CD4-positive, CD25-positive, alpha-beta regulatory T cell (primary cell): ENCODE measurements at regions not wholly inside any gene's neighbourhood (a gene's known extent, or its start where the extent isn't known, plus 50 kb on each side); places are given as distances from the start of the nearest gene placed in this dataset.

Experiments
- ATAC-seq, 2 donors: fragments of 150-1000 bp; cut with Tn5 transposase; one replicate each; pipeline ENCODE4 v1.10.0; 2021; ENCODE audit warnings: low read depth in 2 of 2, moderate number of reproducible peaks in 2 of 2, moderate library complexity in 1 of 2
- DNase-seq, 3 donors: peaks; one replicate each; pipeline versions ENCODE4 v3.0.0 to v3.0.0-alpha.2; 2012 to 2022; ENCODE audit warnings: mixed read lengths in 1 of 3
- H3K27ac ChIP-seq: one replicate; pipeline ENCODE4 v1.7.0; 2013; ENCODE audit warnings: mild to moderate bottlenecking, low read length; ENCODE audit not compliant: insufficient read depth, poor library complexity, severe bottlenecking
- H3K27me3 ChIP-seq: one replicate; pipeline ENCODE4 v1.7.0; 2013; ENCODE audit warnings: low read length; ENCODE audit not compliant: control insufficient read depth, insufficient read depth
- H3K36me3 ChIP-seq: one replicate; pipeline ENCODE4 v1.7.0; 2013; ENCODE audit warnings: mild to moderate bottlenecking, low read length, moderate library complexity; ENCODE audit not compliant: control insufficient read depth, insufficient read depth
- H3K4me1 ChIP-seq: 2 replicates; pipeline ENCODE4 v1.7.0; 2013; ENCODE audit warnings: mild to moderate bottlenecking, low read length; ENCODE audit not compliant: insufficient read depth, control insufficient read depth, poor library complexity, severe bottlenecking
- H3K4me3 ChIP-seq: one replicate; pipeline ENCODE4 v1.7.0; 2013; ENCODE audit warnings: low read depth, mild to moderate bottlenecking, low read length, moderate library complexity
- H3K9me3 ChIP-seq, 2 experiments: 1 replicate in 1 of 2; 2 replicates in 1 of 2; pipeline ENCODE4 v1.7.0; 2013; ENCODE audit warnings: low read length in 2 of 2, mild to moderate bottlenecking in 1 of 2, moderate library complexity in 1 of 2; ENCODE audit not compliant: control insufficient read depth in 2 of 2
- H3K27ac Mint-ChIP-seq, 3 donors: one replicate each; pipeline ENCODE4 v1.8.0; 2020 to 2022; ENCODE audit warnings: mild to moderate bottlenecking in 3 of 3, mixed read lengths in 3 of 3, moderate library complexity in 2 of 3
- H3K27me3 Mint-ChIP-seq: one replicate; pipeline ENCODE4 v1.8.0; 2022; ENCODE audit warnings: mild to moderate bottlenecking, mixed read lengths
- H3K36me3 Mint-ChIP-seq: one replicate; pipeline ENCODE4 v1.8.0; 2020; ENCODE audit warnings: mixed read lengths
- H3K4me1 Mint-ChIP-seq, 4 donors: one replicate each; pipeline ENCODE4 v1.8.0; 2020 to 2022; ENCODE audit warnings: mixed read lengths in 4 of 4, mild to moderate bottlenecking in 1 of 4
- H3K4me3 Mint-ChIP-seq, 4 donors: one replicate each; pipeline ENCODE4 v1.8.0; 2020 to 2022; ENCODE audit warnings: mild to moderate bottlenecking in 4 of 4, mixed read lengths in 4 of 4, moderate library complexity in 3 of 4
- H3K9me3 Mint-ChIP-seq, 7 donors: one replicate each; pipeline ENCODE4 v1.8.0; 2020 to 2022; ENCODE audit warnings: mixed read lengths in 7 of 7, mild to moderate bottlenecking in 3 of 7, moderate library complexity in 2 of 7

GRCh38 chr18:2411381-2411960, 159.8 kb downstream of the METTL4 start:
- no peaks in the 10 kb centered on the region for H3K4me1 ChIP-seq
- Mint-ChIP-seq H3K4me1 (no peaks in the 10 kb centered on the region), H3K27me3 (peaks cover 14% of the 10 kb centered on the region), H3K4me3 (no peak overlapping the region), H3K27ac (no peak overlapping the region), H3K36me3 (no peaks in the 10 kb centered on the region), H3K9me3 (peaks cover 0 to 2% (median 0%) of the 10 kb centered on the region in 7 donors)
- no peak overlapping the region for H3K27ac ChIP-seq
- H3K9me3 ChIP-seq = no peaks in the 10 kb centered on the region
- DNase-seq (no peak), ATAC-seq (no peak)
- no peaks in the 10 kb centered on the region for H3K27me3 ChIP-seq
- H3K36me3 ChIP-seq = no peaks in the 10 kb centered on the region
- no peak overlapping the region for H3K4me3 ChIP-seq

GRCh38 chr18:2412281-2412680, 159.0 kb downstream of the METTL4 start:
- Mint-ChIP-seq H3K4me1 (no peaks in the 10 kb centered on the region), H3K27ac (no peak overlapping the region), H3K36me3 (no peaks in the 10 kb centered on the region), H3K4me3 (no peak overlapping the region), H3K9me3 (peaks cover 0 to 2% (median 0%) of the 10 kb centered on the region in 7 donors), H3K27me3 (peaks cover 14% of the 10 kb centered on the region)
- DNase-seq (no peak), ATAC-seq (no peak)
- H3K27me3 ChIP-seq = no peaks in the 10 kb centered on the region
- no peaks in the 10 kb centered on the region for H3K4me1 ChIP-seq
- H3K36me3 ChIP-seq = no peaks in the 10 kb centered on the region
- H3K27ac ChIP-seq = no peak overlapping the region
- no peaks in the 10 kb centered on the region for H3K9me3 ChIP-seq
- H3K4me3 ChIP-seq = no peak overlapping the region

DNA sequence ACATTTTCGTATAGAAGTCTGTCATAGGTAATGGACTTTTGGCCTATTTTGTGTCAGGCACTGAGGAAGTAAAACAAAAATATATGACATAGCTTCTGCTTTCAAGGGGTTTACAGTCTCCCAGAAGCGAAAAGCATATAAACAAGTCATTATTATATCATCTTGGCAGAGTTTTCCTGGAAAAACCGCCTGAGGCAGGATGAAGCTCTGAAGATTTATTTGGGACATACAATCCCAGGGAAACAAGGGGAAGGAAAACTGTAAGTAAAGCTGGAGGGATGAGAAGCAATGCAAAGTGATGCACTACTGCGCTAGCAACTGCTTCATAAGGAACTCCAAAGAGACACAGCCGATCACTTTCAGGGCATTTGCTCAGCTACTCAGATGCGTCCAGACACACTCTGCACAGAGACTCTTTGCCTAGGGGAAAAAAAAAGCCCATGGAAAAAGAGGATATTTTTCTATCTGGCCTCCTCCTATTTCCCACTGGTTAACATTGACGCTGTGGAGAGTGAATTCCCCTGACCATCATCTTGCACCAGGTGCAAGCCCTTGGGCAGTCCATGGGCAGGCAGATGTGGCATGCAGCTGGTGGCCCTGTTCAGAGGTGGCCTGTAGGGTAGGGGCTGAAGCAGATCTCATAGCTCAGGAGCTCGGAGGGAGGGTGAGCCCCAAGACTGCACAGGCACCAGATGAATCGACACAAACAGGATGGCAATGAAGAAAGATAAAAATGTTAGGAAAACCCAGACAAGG, 158.1 kb downstream of the METTL4 start:
- ATAC-seq (no peak), DNase-seq (no peak)
- Histone ChIP-seq H3K36me3 (no peaks in the 10 kb centered on the region), H3K9me3 (no peaks in the 10 kb centered on the region), H3K4me1 (no peaks in the 10 kb centered on the region), H3K4me3 (no peak overlapping the region), H3K27ac (no peak overlapping the region), H3K27me3 (no peaks in the 10 kb centered on the region)
- Mint-ChIP-seq H3K36me3 (no peaks in the 10 kb centered on the region), H3K4me1 (no peaks in the 10 kb centered on the region), H3K4me3 (no peak overlapping the region), H3K27me3 (peaks cover 9% of the 10 kb centered on the region), H3K9me3 (peaks cover 0 to 2% (median 0%) of the 10 kb centered on the region in 7 donors), H3K27ac (no peak overlapping the region)

DNA sequence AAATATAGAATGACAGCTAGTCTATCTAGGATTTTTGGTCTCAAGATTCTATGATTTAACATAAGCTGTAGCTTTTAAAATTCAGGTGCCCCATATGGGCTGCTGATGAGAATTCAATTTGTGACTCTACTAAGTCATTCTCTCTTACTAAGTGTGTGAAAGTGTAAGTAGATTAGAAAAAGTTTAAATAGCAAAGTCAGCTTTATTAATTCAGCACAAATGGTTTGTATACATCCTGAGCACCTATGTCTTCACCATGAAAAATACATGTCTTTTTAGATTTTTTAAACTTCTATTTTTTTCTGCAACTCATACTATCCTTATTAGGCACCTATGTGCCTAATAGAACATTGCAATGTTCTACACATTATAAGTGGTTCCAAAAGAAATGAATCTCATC, 157.1 kb downstream of the METTL4 start:
- DNase-seq (no peak), ATAC-seq (no peak)
- H3K4me1 Mint-ChIP-seq = no peaks in the 10 kb centered on the region
- no peak overlapping the region for H3K4me3 Mint-ChIP-seq
- H3K27me3 Mint-ChIP-seq = peaks cover 9% of the 10 kb centered on the region
- no peaks in the 10 kb centered on the region for H3K36me3 Mint-ChIP-seq
- no peak overlapping the region for H3K27ac Mint-ChIP-seq
- H3K36me3 ChIP-seq = no peaks in the 10 kb centered on the region
- no peaks in the 10 kb centered on the region for H3K27me3 ChIP-seq
- no peaks in the 10 kb centered on the region for H3K4me1 ChIP-seq
- no peaks in the 10 kb centered on the region for H3K9me3 ChIP-seq
- H3K27ac ChIP-seq = no peak overlapping the region
- H3K4me3 ChIP-seq = no peak overlapping the region
- peaks cover 0 to 2% (median 0%) of the 10 kb centered on the region in 7 donors for H3K9me3 Mint-ChIP-seq

DNA sequence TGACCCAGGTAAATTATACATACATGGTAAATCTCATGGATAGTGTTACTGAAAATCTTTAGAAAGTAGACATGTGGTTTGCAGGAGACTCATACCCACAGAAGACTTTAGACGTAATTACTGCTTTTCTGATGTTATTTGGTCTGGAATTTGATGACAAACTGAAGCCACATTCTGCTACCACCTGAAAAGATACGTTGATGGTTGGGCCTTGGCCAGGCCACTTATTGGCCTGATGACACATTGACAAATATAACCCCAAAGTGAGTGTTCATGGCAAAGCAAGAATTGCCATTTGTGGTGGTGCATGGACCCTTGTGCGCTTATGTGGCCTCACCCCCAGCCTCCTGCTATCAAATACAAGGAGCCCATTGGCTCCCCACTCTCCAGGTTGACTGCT, 155.6 kb downstream of the METTL4 start:
- Mint-ChIP-seq H3K27ac (no peak overlapping the region), H3K4me1 (no peaks in the 10 kb centered on the region), H3K36me3 (no peaks in the 10 kb centered on the region), H3K4me3 (no peak overlapping the region), H3K9me3 (peaks cover 0 to 5% (median 0%) of the 10 kb centered on the region in 7 donors), H3K27me3 (peaks cover 9% of the 10 kb centered on the region)
- H3K27me3 ChIP-seq = no peaks in the 10 kb centered on the region
- ATAC-seq = no peak
- H3K27ac ChIP-seq = no peak overlapping the region
- no peaks in the 10 kb centered on the region for H3K4me1 ChIP-seq
- no peak for DNase-seq
- no peaks in the 10 kb centered on the region for H3K9me3 ChIP-seq
- no peak overlapping the region for H3K4me3 ChIP-seq
- H3K36me3 ChIP-seq = no peaks in the 10 kb centered on the region

DNA sequence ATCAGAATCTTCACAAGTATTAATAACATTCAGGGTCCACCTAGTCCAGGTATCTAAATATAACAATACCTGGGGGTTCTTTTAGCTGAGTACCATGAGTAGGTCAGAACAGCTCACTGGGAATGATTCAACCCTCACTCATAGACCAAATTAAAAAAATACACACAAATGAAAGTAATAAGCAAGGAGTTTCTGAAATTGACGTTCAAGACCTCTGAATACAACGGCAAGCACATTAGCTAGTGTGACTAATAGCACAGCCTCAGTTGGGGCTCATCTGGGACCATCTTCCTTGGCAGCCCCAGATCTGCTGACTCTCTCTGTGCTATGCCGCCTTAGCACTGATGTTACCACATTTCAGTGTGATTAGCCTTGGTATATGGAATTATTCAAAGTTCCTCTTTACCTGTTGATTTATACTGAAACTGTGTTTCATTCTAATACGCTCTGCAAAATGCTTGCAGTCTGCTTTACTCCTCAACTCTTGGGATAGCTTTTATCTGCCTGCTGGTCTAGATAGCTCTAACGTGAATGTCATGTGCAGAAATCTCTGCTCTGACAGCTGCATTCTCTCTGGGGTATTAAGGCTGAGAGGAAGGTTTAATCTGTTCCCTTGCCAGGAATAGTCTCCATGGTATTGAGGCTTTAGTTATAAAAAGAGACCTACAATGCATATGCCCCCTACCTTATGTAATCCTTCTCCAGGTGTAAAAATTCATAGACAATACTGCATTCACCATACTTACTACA, 153.3 kb downstream of the METTL4 start:
- Mint-ChIP-seq H3K9me3 (peaks cover 0 to 5% (median 0%) of the 10 kb centered on the region in 7 donors), H3K27ac (no peak overlapping the region), H3K4me3 (no peak overlapping the region), H3K4me1 (no peaks in the 10 kb centered on the region), H3K27me3 (peaks cover 9% of the 10 kb centered on the region), H3K36me3 (no peaks in the 10 kb centered on the region)
- ATAC-seq (no peak), DNase-seq (no peak)
- Histone ChIP-seq H3K9me3 (no peaks in the 10 kb centered on the region), H3K4me3 (no peak overlapping the region), H3K36me3 (no peaks in the 10 kb centered on the region), H3K4me1 (no peaks in the 10 kb centered on the region), H3K27me3 (no peaks in the 10 kb centered on the region), H3K27ac (no peak overlapping the region)

DNA sequence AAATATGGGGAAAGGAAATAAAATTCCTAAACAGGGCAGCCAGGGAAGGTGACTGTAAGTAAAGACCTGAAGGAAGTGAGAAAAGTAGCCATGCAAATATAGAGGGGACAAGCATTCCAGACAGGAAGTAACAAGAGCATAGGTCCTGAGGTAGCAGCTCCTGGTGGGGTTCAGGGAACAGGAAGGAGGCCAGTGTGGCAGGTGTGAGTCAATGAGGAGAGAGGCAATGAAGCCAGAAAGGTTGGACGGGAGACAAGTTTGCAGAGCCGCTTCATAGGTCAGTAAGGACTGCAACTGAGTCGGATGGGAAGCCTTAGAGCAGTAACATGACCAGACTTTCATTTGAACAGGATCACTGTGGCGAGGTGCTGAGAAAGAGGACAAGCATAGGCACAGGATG, 150.9 kb downstream of the METTL4 start:
- no peak for DNase-seq
- Histone ChIP-seq H3K4me3 (no peak overlapping the region), H3K27ac (no peak overlapping the region), H3K4me1 (no peaks in the 10 kb centered on the region), H3K27me3 (no peaks in the 10 kb centered on the region), H3K36me3 (no peaks in the 10 kb centered on the region), H3K9me3 (no peaks in the 10 kb centered on the region)
- Mint-ChIP-seq H3K36me3 (no peaks in the 10 kb centered on the region), H3K27ac (no peak overlapping the region), H3K4me1 (no peaks in the 10 kb centered on the region), H3K4me3 (no peak overlapping the region), H3K9me3 (peaks cover 0 to 5% (median 0%) of the 10 kb centered on the region in 7 donors), H3K27me3 (peaks cover 4% of the 10 kb centered on the region)
- ATAC-seq = no peak
